B cell (primary cell): ENCODE measurements at regions not wholly inside any gene's neighbourhood (a gene's known extent, or its start where the extent isn't known, plus 50 kb on each side); places are given as distances from the start of the nearest gene placed in this dataset.

ENCODE experiments used
- ATAC-seq: fragments of 200-7000 bp; cut with Tn5 transposase; one replicate; pipeline ENCODE4 v1.10.0; 2021; ENCODE audit warnings: low read depth, mild to moderate bottlenecking, moderate number of reproducible peaks, moderate library complexity
- CTCF ChIA-PET: fragments of 350-600 bp; sonication (Branson Sonifier 250); formaldehyde crosslinking; loops from one replicate; lab custom pipeline; 2021; ENCODE audit warnings: antibody characterized with exemption, inconsistent platforms; lab: Charles Lee
- POLR2A ChIA-PET: fragments of 350-600 bp; sonication (Branson Sonifier 250); formaldehyde crosslinking; loops from one replicate; lab custom pipeline; 2021; ENCODE audit warnings: antibody characterized with exemption; lab: Charles Lee
- DNase-seq: peaks from one replicate; pipeline ENCODE4 v3.0.0; 2013
- H2AFZ ChIP-seq: 2 replicates; pipeline ENCODE4 v1.6.1; 2012; ENCODE audit warnings: mild to moderate bottlenecking, low read depth, low read length; ENCODE audit not compliant: insufficient read depth, poor library complexity, severe bottlenecking
- H3K27ac ChIP-seq, 2 donors: 1 replicate in 1 of 2; 2 replicates in 1 of 2; pipeline ENCODE4 v1.5.1; 2012 to 2013; ENCODE audit warnings: low read length in 2 of 2, mild to moderate bottlenecking in 2 of 2, moderate library complexity in 1 of 2
- H3K27me3 ChIP-seq, 4 experiments: fragments of 200-600 bp in 1 of 4; sonication (generic) in 1 of 4; replicated peaks in 1 of 4; 1 replicate in 2 of 4; 2 replicates in 2 of 4; pipeline versions ENCODE4 v1.6.1 to v1.7.0; 2013 to 2016; ENCODE audit warnings: low read length in 3 of 4, mild to moderate bottlenecking in 2 of 4, mixed read lengths in 1 of 4, moderate library complexity in 1 of 4; ENCODE audit not compliant: insufficient read depth in 4 of 4, control insufficient read depth in 3 of 4; ENCODE audit errors: control extremely low read depth in 1 of 4
- H3K36me3 ChIP-seq, 2 experiments: replicated peaks in 1 of 2; 1 replicate in 1 of 2; 2 replicates in 1 of 2; pipeline versions ENCODE4 v1.6.1 to v1.7.1; 2013; ENCODE audit warnings: low read length in 1 of 2; ENCODE audit not compliant: insufficient read depth in 2 of 2, control insufficient read depth in 1 of 2; ENCODE audit errors: control extremely low read depth in 1 of 2, extremely low read depth in 1 of 2
- H3K4me1 ChIP-seq, 2 donors: fragments of 200-600 bp in 1 of 2; sonication (generic) in 1 of 2; 1 replicate in 1 of 2; 2 replicates in 1 of 2; pipeline versions ENCODE4 v1.5.1 to v1.6.1; 2013 to 2017; ENCODE audit warnings: low read length in 2 of 2; ENCODE audit not compliant: control insufficient read depth in 2 of 2, insufficient read depth in 2 of 2
- H3K4me2 ChIP-seq: replicated peaks from 2 replicates; pipeline ENCODE3; 2012; ENCODE audit warnings: mild to moderate bottlenecking, low read depth, low read length; ENCODE audit not compliant: poor library complexity, severe bottlenecking
- H3K4me3 ChIP-seq, 5 experiments: fragments of 200-600 bp in 1 of 5; sonication (generic) in 1 of 5; 1 replicate in 3 of 5; 2 replicates in 2 of 5; pipeline versions ENCODE4 v1.5.1 to v1.7.0; 2011 to 2016; ENCODE audit warnings: low read length in 4 of 5, mild to moderate bottlenecking in 4 of 5, low read depth in 2 of 5, control low read depth in 1 of 5, moderate library complexity in 1 of 5; ENCODE audit not compliant: insufficient read depth in 1 of 5; ENCODE audit errors: control extremely low read depth in 1 of 5, extremely low read depth in 1 of 5
- H3K79me2 ChIP-seq: fragments of 200-600 bp; sonication (generic); one replicate; pipeline ENCODE4 v1.6.0; 2016; ENCODE audit warnings: low read length; ENCODE audit not compliant: control insufficient read depth, insufficient read depth
- H3K9ac ChIP-seq: fragments of 200-600 bp; sonication (generic); 2 replicates; pipeline ENCODE4 v1.6.1; 2017; ENCODE audit warnings: mild to moderate bottlenecking, low read length, moderate library complexity
- H3K9me3 ChIP-seq, 3 donors: one replicate each; pipeline versions ENCODE4 v1.6.1 to v1.7.1; 2013; ENCODE audit warnings: low read length in 2 of 3; ENCODE audit not compliant: control insufficient read depth in 2 of 3, insufficient read depth in 1 of 3; ENCODE audit errors: control extremely low read depth in 1 of 3
- H4K20me1 ChIP-seq: 2 replicates; pipeline ENCODE4 v1.6.0; 2012; ENCODE audit warnings: mild to moderate bottlenecking, low read length; ENCODE audit not compliant: insufficient read depth, control insufficient read depth, poor library complexity, severe bottlenecking
- H3K27ac Mint-ChIP-seq: one replicate; pipeline ENCODE4 v1.8.0; 2021; ENCODE audit warnings: mixed read lengths
- H3K27me3 Mint-ChIP-seq: one replicate; pipeline ENCODE4 v1.8.0; 2021; ENCODE audit warnings: mixed read lengths
- H3K4me1 Mint-ChIP-seq: one replicate; pipeline ENCODE4 v1.8.0; 2021; ENCODE audit warnings: mixed read lengths
- H3K4me3 Mint-ChIP-seq: one replicate; pipeline ENCODE4 v1.8.0; 2021; ENCODE audit warnings: mixed read lengths
- H3K9me3 Mint-ChIP-seq: one replicate; pipeline ENCODE4 v1.8.0; 2022; ENCODE audit warnings: mixed read lengths; ENCODE audit not compliant: insufficient read depth
- EZH2 ChIP-seq: IDR thresholded peaks from 2 replicates; pipeline ENCODE4 v1.6.1; 2012; ENCODE audit warnings: borderline replicate concordance, low read depth, mild to moderate bottlenecking, moderate library complexity, low read length; ENCODE audit not compliant: insufficient read depth, poor library complexity, severe bottlenecking
- WGBS: methylation state at CpG from one replicate; pipeline ENCODE4 v1.1.5; 2013; ENCODE audit warnings: missing lambda C conversion rate; ENCODE audit not compliant: insufficient coverage; 5-methylcytosine and 5-hydroxymethylcytosine counted together
- intact Hi-C: fragments of 100-400 bp; cut with micrococcal nuclease; formaldehyde crosslinking; loops from one replicate; pipeline ENCODE4 v1.10.0; 2022
- TF ChIP-seq, protein P1 (sequence below): fragments of 200-600 bp; IDR thresholded peaks from one replicate; pipeline ENCODE4 v1.8.0; 2022; ENCODE audit warnings: antibody characterized with exemption, mild to moderate bottlenecking

DNA sequence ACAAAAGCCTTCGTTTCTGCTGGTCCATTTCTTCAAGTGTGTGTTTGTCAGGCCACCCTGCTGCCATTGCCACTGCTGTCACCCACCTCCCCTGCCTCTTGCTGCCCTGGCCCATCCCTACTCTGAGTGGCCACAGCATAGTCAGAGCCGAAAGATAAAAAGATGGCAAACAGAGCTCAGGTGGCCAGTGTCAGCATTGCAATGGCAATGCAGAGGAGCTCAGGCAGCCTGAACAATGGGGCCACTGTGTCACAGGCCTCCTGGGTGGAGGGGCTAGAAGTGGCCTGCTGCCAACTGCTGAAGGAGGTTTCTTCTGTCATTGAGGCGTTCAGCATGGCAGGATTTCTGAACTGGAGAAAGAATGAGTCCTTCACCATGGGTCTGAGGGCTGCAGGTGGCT is 137.1 kb downstream of the CSNK2A3 start:
- no peak overlapping the region for H3K27ac ChIP-seq
- no peaks in the 10 kb centered on the region for H3K79me2 ChIP-seq
- CTCF ChIA-PET = no interaction called here
- intact Hi-C loops = no loop called here
- H3K4me2 ChIP-seq = no peak overlapping the region
- DNase-seq = no peak
- H3K4me3 ChIP-seq = no peak overlapping the region
- peaks cover 7% of the 10 kb centered on the region for H3K27me3 Mint-ChIP-seq
- H3K36me3 ChIP-seq = no peaks in the 10 kb centered on the region
- 80% methylated on average over 3 of the region's 3 CpGs for WGBS
- POLR2A ChIA-PET = no interaction called here
- peaks cover 0 to 3% (median under 1%) of the 10 kb centered on the region in 4 experiments for H3K27me3 ChIP-seq
- no peak overlapping the region for H3K9ac ChIP-seq
- H3K4me1 ChIP-seq = no peaks in the 10 kb centered on the region
- no peak overlapping the region for H3K4me3 Mint-ChIP-seq
- H4K20me1 ChIP-seq = no peaks in the 10 kb centered on the region
- no peak for ATAC-seq
- H3K4me1 Mint-ChIP-seq = no peaks in the 10 kb centered on the region
- H3K27ac Mint-ChIP-seq = no peak overlapping the region
- H3K9me3 ChIP-seq = no peaks in the 10 kb centered on the region
- TF ChIP-seq, protein P1, sequence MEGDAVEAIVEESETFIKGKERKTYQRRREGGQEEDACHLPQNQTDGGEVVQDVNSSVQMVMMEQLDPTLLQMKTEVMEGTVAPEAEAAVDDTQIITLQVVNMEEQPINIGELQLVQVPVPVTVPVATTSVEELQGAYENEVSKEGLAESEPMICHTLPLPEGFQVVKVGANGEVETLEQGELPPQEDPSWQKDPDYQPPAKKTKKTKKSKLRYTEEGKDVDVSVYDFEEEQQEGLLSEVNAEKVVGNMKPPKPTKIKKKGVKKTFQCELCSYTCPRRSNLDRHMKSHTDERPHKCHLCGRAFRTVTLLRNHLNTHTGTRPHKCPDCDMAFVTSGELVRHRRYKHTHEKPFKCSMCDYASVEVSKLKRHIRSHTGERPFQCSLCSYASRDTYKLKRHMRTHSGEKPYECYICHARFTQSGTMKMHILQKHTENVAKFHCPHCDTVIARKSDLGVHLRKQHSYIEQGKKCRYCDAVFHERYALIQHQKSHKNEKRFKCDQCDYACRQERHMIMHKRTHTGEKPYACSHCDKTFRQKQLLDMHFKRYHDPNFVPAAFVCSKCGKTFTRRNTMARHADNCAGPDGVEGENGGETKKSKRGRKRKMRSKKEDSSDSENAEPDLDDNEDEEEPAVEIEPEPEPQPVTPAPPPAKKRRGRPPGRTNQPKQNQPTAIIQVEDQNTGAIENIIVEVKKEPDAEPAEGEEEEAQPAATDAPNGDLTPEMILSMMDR = no peak
- TF ChIP-seq EZH2 = no peak
- H3K9me3 Mint-ChIP-seq = no peaks in the 10 kb centered on the region
- no peak overlapping the region for H2AFZ ChIP-seq

DNA sequence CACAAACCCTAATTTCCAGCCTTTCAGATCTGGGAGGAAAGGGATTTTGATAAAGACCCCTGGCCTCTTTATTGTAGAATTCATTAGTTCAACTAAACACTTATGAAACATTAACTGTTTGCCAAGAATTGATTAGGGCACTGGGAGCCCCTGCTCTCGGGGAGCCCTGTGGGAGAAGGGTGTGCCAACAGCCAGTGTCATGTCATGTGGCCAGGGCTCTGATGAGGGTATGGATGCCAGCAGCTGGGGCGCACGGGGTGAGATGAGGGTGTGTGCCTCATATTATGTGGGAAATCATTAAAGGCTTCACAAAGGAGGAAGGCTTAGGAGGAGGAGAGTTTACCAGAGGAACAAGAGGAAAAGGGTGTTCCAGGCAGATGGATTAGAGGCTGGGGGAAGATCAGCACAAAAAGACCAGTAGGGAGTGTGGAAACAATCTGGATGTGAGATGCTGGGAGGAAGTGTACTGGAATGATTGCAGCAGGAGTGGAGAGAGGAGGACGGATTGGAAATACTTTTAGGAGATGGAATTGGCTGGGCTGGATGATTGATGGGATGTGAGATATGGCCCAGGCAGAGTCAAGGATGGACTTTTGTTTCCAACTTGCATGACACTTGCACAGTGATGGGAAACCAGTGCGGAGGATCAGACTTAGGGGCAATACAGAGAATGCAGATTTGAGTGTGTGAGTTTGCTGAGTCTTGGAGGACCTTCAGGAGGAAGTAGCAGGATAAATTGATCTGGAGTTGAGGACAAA is 137.8 kb downstream of the CSNK2A3 start:
- Histone ChIP-seq H3K9ac (no peak overlapping the region), H3K36me3 (no peaks in the 10 kb centered on the region), H3K4me3 (no peak overlapping the region), H3K79me2 (no peaks in the 10 kb centered on the region), H3K27me3 (peaks cover 0 to 3% (median under 1%) of the 10 kb centered on the region in 4 experiments), H3K27ac (no peak overlapping the region), H2AFZ (no peak overlapping the region), H3K9me3 (no peaks in the 10 kb centered on the region), H3K4me1 (no peaks in the 10 kb centered on the region), H3K4me2 (no peak overlapping the region), H4K20me1 (no peaks in the 10 kb centered on the region)
- ATAC-seq (no peak), DNase-seq (no peak)
- H3K27me3 Mint-ChIP-seq = peaks cover 7% of the 10 kb centered on the region
- 93% methylated on average over 5 of the region's 5 CpGs for WGBS
- intact Hi-C loops = no loop called here
- POLR2A ChIA-PET = no interaction called here
- H3K4me1 Mint-ChIP-seq = no peaks in the 10 kb centered on the region
- H3K4me3 Mint-ChIP-seq = no peak overlapping the region
- H3K27ac Mint-ChIP-seq = no peak overlapping the region
- TF ChIP-seq, protein P1 = no peak
- TF ChIP-seq EZH2 = no peak
- CTCF ChIA-PET = no interaction called here
- no peaks in the 10 kb centered on the region for H3K9me3 Mint-ChIP-seq
